H1 (cell line): ENCODE measurements at regions not wholly inside any gene's neighbourhood (a gene's known extent, or its start where the extent isn't known, plus 50 kb on each side); places are given as distances from the start of the nearest gene placed in this dataset.

Source experiments
- BCL11A ChIP-seq, 2 experiments: IDR thresholded peaks; one replicate each; pipeline ENCODE4 v1.6.1; 2011; ENCODE audit warnings: low read depth in 2 of 2, low read length in 2 of 2, mild to moderate bottlenecking in 2 of 2
- EP300 ChIP-seq, 2 experiments: IDR thresholded peaks; 1 replicate in 1 of 2; 2 replicates in 1 of 2; pipeline ENCODE4 v1.6.1; 2011 to 2012; ENCODE audit warnings: low read depth in 2 of 2, low read length in 2 of 2, mild to moderate bottlenecking in 2 of 2, borderline replicate concordance in 1 of 2, inconsistent platforms in 1 of 2, moderate library complexity in 1 of 2
- NANOG ChIP-seq: IDR thresholded peaks from 2 replicates; pipeline ENCODE4 v1.6.1; 2011; ENCODE audit warnings: low read length, low read depth, mild to moderate bottlenecking, inconsistent platforms; ENCODE audit not compliant: insufficient read depth, poor library complexity, severe bottlenecking
- PHF8 ChIP-seq: fragments of 200-600 bp; sonication (generic); conservative IDR thresholded peaks from 2 replicates; pipeline ENCODE4 v1.7.1; 2012; ENCODE audit warnings: low read depth, mild to moderate bottlenecking, inconsistent platforms, low read length, moderate library complexity
- POLR2A ChIP-seq, 2 experiments: IDR thresholded peaks; 1 replicate in 1 of 2; 2 replicates in 1 of 2; pipeline ENCODE4 v1.6.1; 2011; ENCODE audit warnings: low read depth in 2 of 2, low read length in 2 of 2, mild to moderate bottlenecking in 2 of 2; ENCODE audit errors: control extremely low read depth in 1 of 2
- RBBP5 ChIP-seq: IDR thresholded peaks from 2 replicates; pipeline ENCODE4 v1.7.1; 2012; ENCODE audit warnings: low read depth, mild to moderate bottlenecking, inconsistent platforms, low read length, moderate library complexity, borderline replicate concordance

DNA sequence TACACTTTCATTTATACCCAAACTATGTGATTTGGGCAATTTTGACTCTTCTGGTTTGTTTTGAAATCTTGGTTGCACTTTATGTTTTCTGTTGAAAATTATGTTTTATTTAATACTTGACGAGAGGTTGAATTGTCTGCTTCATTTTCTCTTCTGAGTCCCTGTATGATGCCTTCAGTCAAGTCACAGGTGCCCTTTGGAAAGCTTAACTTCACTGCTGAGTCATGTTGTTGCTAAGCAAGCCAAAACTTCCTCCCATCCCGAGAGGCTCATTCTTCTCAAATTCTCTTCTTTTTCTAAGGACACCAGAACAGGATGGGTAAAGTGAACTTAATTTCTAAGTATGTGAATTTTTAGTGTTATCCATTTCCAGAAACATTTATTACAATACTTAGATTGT lies 455.3 kb upstream of the PTGER4 start (continued):
- TF ChIP-seq EP300 (IDR thresholded peaks at IDR 0.05; ENCODE audit: borderline replicate concordance in 1 of 2, low read depth in 2 of 2, low read length in 2 of 2) (no peak), RBBP5 (no peak), PHF8 (no peak), BCL11A (IDR thresholded peaks at IDR 0.05; ENCODE audit: low read depth in 2 of 2, low read length in 2 of 2) (no peak), POLR2A (IDR thresholded peaks at IDR 0.05; ENCODE audit: control extremely low read depth in 1 of 2, low read depth in 2 of 2, low read length in 2 of 2) (no peak), NANOG (no peak)
- TF ChIP-seq, all 59 proteins: peak for 0
